H1 (cell line): ENCODE measurements at regions not wholly inside any gene's neighbourhood (a gene's known extent, or its start where the extent isn't known, plus 50 kb on each side); places are given as distances from the start of the nearest gene placed in this dataset.

Experiments
- CTCF ChIA-PET: fragments of 300-600 bp; sonication (Branson Sonifier 250); formaldehyde crosslinking; loops from one replicate; lab custom pipeline; 2021; ENCODE audit not compliant: partially characterized antibody; lab: Charles Lee
- POLR2A ChIA-PET: fragments of 300-600 bp; sonication (Branson Sonifier 250); formaldehyde crosslinking; loops from one replicate; lab custom pipeline; 2021; ENCODE audit warnings: inconsistent platforms; ENCODE audit not compliant: partially characterized antibody; lab: Charles Lee
- DNase-seq, 2 experiments: peaks; one replicate each; pipeline versions ENCODE4 v3.0.0 to v3.0.0-alpha.2; 2010 to 2022; ENCODE audit warnings: low spot score in 2 of 2, low read depth in 1 of 2, mixed read lengths in 1 of 2
- FAIRE-seq: peaks from 2 replicates; lab custom pipeline; 2011; peaks lifted over from hg19 to GRCh38; lab: Jason Lieb, UNC
- H2AFZ ChIP-seq: 2 replicates; pipeline ENCODE4 v1.8.1; 2012; ENCODE audit warnings: low read length, inconsistent platforms
- H2AK5ac ChIP-seq: 2 replicates; pipeline ENCODE4 v1.6.1; 2013; ENCODE audit warnings: low read depth, low read length
- H2BK120ac ChIP-seq: replicated peaks from 2 replicates; pipeline ENCODE3; 2013; ENCODE audit warnings: low read depth, low read length, inconsistent platforms
- H2BK12ac ChIP-seq: 2 replicates; pipeline ENCODE4 v1.6.1; 2013; ENCODE audit warnings: low read depth, low read length
- H2BK15ac ChIP-seq: 2 replicates; pipeline ENCODE4 v1.6.1; 2013; ENCODE audit warnings: low read length
- H2BK20ac ChIP-seq: 2 replicates; pipeline ENCODE4 v1.6.1; 2013; ENCODE audit warnings: low read length
- H2BK5ac ChIP-seq: 2 replicates; pipeline ENCODE4 v1.6.1; 2013; ENCODE audit warnings: low read depth, low read length
- H3K14ac ChIP-seq: 2 replicates; pipeline ENCODE4 v1.6.1; 2013; ENCODE audit warnings: inconsistent platforms; ENCODE audit not compliant: insufficient read length
- H3K18ac ChIP-seq: 2 replicates; pipeline ENCODE4 v1.6.1; 2013; ENCODE audit warnings: low read length; ENCODE audit errors: extremely low read depth
- H3K23ac ChIP-seq: 2 replicates; pipeline ENCODE4 v1.6.1; 2013; ENCODE audit warnings: inconsistent platforms; ENCODE audit not compliant: insufficient read length
- H3K23me2 ChIP-seq: 2 replicates; pipeline ENCODE4 v1.6.1; 2013; ENCODE audit warnings: low read depth, low read length
- H3K27ac ChIP-seq: 2 replicates; pipeline ENCODE4 v1.6.1; 2011; ENCODE audit warnings: low read depth, low read length, inconsistent platforms
- H3K27me3 ChIP-seq, 4 experiments: replicated peaks in 1 of 4; 1 replicate in 1 of 4; 2 replicates in 3 of 4; pipeline versions ENCODE4 v1.6.1 to v1.8.1; 2011 to 2013; ENCODE audit warnings: low read length in 3 of 4, mild to moderate bottlenecking in 3 of 4, inconsistent platforms in 2 of 4, mixed read lengths in 2 of 4, moderate library complexity in 1 of 4; ENCODE audit not compliant: control insufficient read depth in 3 of 4, insufficient read depth in 3 of 4; ENCODE audit errors: extremely low read depth in 1 of 4
- H3K36me3 ChIP-seq, 4 experiments: 2 replicates each; pipeline versions ENCODE4 v1.6.1 to v1.8.1; 2011 to 2013; ENCODE audit warnings: mild to moderate bottlenecking in 4 of 4, low read length in 3 of 4, moderate library complexity in 2 of 4, control low read depth in 1 of 4, inconsistent platforms in 1 of 4; ENCODE audit not compliant: insufficient read depth in 4 of 4, control insufficient read depth in 2 of 4
- H3K4ac ChIP-seq: replicated peaks from 2 replicates; pipeline ENCODE3; 2013; ENCODE audit warnings: low read length, low read depth, mixed read lengths, inconsistent platforms; ENCODE audit not compliant: insufficient read length
- H3K4me1 ChIP-seq, 4 experiments: replicated peaks in 1 of 4; 1 replicate in 1 of 4; 2 replicates in 3 of 4; pipeline versions ENCODE4 v1.6.1 to v1.8.1; 2011 to 2013; ENCODE audit warnings: low read length in 3 of 4, inconsistent platforms in 2 of 4, mixed read lengths in 1 of 4; ENCODE audit not compliant: insufficient read depth in 4 of 4, control insufficient read depth in 3 of 4
- H3K4me2 ChIP-seq, 2 experiments: 2 replicates each; pipeline versions ENCODE4 v1.6.1 to v1.8.1; 2011 to 2013; ENCODE audit warnings: low read depth in 2 of 2, low read length in 2 of 2, control low read depth in 1 of 2, inconsistent platforms in 1 of 2, mild to moderate bottlenecking in 1 of 2; ENCODE audit not compliant: insufficient read depth in 1 of 2
- H3K4me3 ChIP-seq, 4 experiments: fragments of 200-600, 300-600 bp in 1 of 4; sonication (generic), shearing (Covaris generic), sonication (Bioruptor Twin) in 1 of 4; 2 replicates each; pipeline versions ENCODE4 v1.5.1 to v1.8.1; 2011 to 2016; ENCODE audit warnings: low read length in 4 of 4, low read depth in 3 of 4, control low read depth in 2 of 4, inconsistent platforms in 2 of 4, mild to moderate bottlenecking in 2 of 4, mixed read lengths in 1 of 4, moderate library complexity in 1 of 4; ENCODE audit not compliant: insufficient read depth in 2 of 4; ENCODE audit errors: extremely low read depth in 1 of 4
- H3K56ac ChIP-seq: replicated peaks from 2 replicates; pipeline ENCODE3; 2013; ENCODE audit warnings: low read depth, mild to moderate bottlenecking, mixed read lengths, low read length, inconsistent platforms; ENCODE audit not compliant: insufficient read length
- H3K79me1 ChIP-seq: 2 replicates; pipeline ENCODE4 v1.6.1; 2013; ENCODE audit warnings: low read depth, low read length, control low read depth
- H3K79me2 ChIP-seq, 2 experiments: 2 replicates each; pipeline versions ENCODE4 v1.6.1 to v1.8.1; 2012 to 2013; ENCODE audit warnings: low read length in 2 of 2, mild to moderate bottlenecking in 2 of 2, inconsistent platforms in 1 of 2; ENCODE audit not compliant: insufficient read depth in 2 of 2, control insufficient read depth in 1 of 2
- H3K9ac ChIP-seq, 4 experiments: replicated peaks in 1 of 4; 1 replicate in 1 of 4; 2 replicates in 3 of 4; pipeline versions ENCODE4 v1.6.1 to v1.8.1; 2011 to 2013; ENCODE audit warnings: low read depth in 3 of 4, low read length in 3 of 4, control low read depth in 2 of 4, mild to moderate bottlenecking in 2 of 4, moderate library complexity in 2 of 4, inconsistent platforms in 1 of 4; ENCODE audit errors: extremely low read depth in 1 of 4
- H3K9me3 ChIP-seq, 2 experiments: 2 replicates each; pipeline versions ENCODE4 v1.6.1 to v1.8.1; 2012 to 2013; ENCODE audit warnings: mild to moderate bottlenecking in 2 of 2, moderate library complexity in 2 of 2, control low read depth in 1 of 2, inconsistent platforms in 1 of 2, low read depth in 1 of 2, low read length in 1 of 2, mixed read lengths in 1 of 2; ENCODE audit not compliant: insufficient read depth in 2 of 2
- H4K20me1 ChIP-seq, 2 experiments: replicated peaks in 1 of 2; 2 replicates each; pipeline versions ENCODE3 to v1.8.1; 2011 to 2013; ENCODE audit warnings: inconsistent platforms in 2 of 2, low read length in 2 of 2, mild to moderate bottlenecking in 1 of 2; ENCODE audit not compliant: insufficient read depth in 2 of 2, control insufficient read depth in 1 of 2
- H4K5ac ChIP-seq: 2 replicates; pipeline ENCODE4 v1.6.1; 2013; ENCODE audit warnings: low read length, low read depth, mixed read lengths, inconsistent platforms; ENCODE audit not compliant: insufficient read length
- H4K8ac ChIP-seq: 2 replicates; pipeline ENCODE4 v1.8.0; 2013; ENCODE audit warnings: mild to moderate bottlenecking, moderate library complexity, low read length, inconsistent platforms; ENCODE audit not compliant: insufficient read depth; ENCODE audit errors: extremely low read depth
- H4K91ac ChIP-seq: replicated peaks from 2 replicates; pipeline ENCODE3; 2013; ENCODE audit warnings: low read length, mixed read lengths, inconsistent platforms; ENCODE audit not compliant: insufficient read length
- BRCA1 ChIP-seq: IDR thresholded peaks from 2 replicates; pipeline ENCODE4 v1.6.1; 2012; ENCODE audit warnings: low read depth, low read length, improper control_type of control experiment
- HDAC6 ChIP-seq: IDR thresholded peaks from one replicate; pipeline ENCODE4 v1.7.1; 2012; ENCODE audit warnings: low read depth, mild to moderate bottlenecking, inconsistent platforms, low read length, moderate library complexity
- KDM1A ChIP-seq: fragments of 200-600, 300-600 bp; sonication (generic); IDR thresholded peaks from 2 replicates; pipeline ENCODE4 v1.7.1; 2016; ENCODE audit warnings: mild to moderate bottlenecking, low read length, borderline replicate concordance
- POU5F1 ChIP-seq: IDR thresholded peaks from 2 replicates; pipeline ENCODE4 v1.6.1; 2011; ENCODE audit warnings: low read depth, mild to moderate bottlenecking, low read length, moderate library complexity
- RBBP5 ChIP-seq: IDR thresholded peaks from 2 replicates; pipeline ENCODE4 v1.7.1; 2012; ENCODE audit warnings: low read depth, mild to moderate bottlenecking, inconsistent platforms, low read length, moderate library complexity, borderline replicate concordance
- SUZ12 ChIP-seq: fragments of 200-600 bp; sonication (generic); IDR thresholded peaks from 2 replicates; pipeline ENCODE4 v1.6.1; 2012; ENCODE audit warnings: mild to moderate bottlenecking, inconsistent platforms, low read length, moderate library complexity, mixed read lengths
- TAF1 ChIP-seq: IDR thresholded peaks from 2 replicates; pipeline ENCODE4 v1.6.1; 2011; ENCODE audit warnings: mild to moderate bottlenecking, low read depth, low read length
- TEAD4 ChIP-seq: IDR thresholded peaks from 2 replicates; pipeline ENCODE4 v1.6.1; 2012; ENCODE audit warnings: low read depth, low read length, inconsistent platforms, mixed read lengths
- WGBS, 2 experiments: shearing (Covaris generic) in 1 of 2; methylation state at CpG; one replicate each; pipeline versions ENCODE4 v1.1.6 to v1.1.7; 2013 to 2015; ENCODE audit warnings: low lambda C conversion rate in 2 of 2, mixed read lengths in 2 of 2, inconsistent platforms in 1 of 2, low coverage in 1 of 2, missing lambda C conversion rate in 1 of 2; ENCODE audit not compliant: insufficient replicate concordance in 2 of 2, insufficient coverage in 1 of 2, insufficient read length in 1 of 2; ENCODE audit errors: extremely low coverage in 1 of 2, missing lambda C conversion rate in 1 of 2; 5-methylcytosine and 5-hydroxymethylcytosine counted together
- TF ChIP-seq, protein P1 (sequence below): IDR thresholded peaks from 2 replicates; pipeline ENCODE4 v1.6.1; 2011; ENCODE audit warnings: low read length, improper control_type of control experiment
- TF ChIP-seq, protein P2 (sequence below): IDR thresholded peaks from 2 replicates; pipeline ENCODE4 v1.6.1; 2012; ENCODE audit warnings: inconsistent platforms

DNA sequence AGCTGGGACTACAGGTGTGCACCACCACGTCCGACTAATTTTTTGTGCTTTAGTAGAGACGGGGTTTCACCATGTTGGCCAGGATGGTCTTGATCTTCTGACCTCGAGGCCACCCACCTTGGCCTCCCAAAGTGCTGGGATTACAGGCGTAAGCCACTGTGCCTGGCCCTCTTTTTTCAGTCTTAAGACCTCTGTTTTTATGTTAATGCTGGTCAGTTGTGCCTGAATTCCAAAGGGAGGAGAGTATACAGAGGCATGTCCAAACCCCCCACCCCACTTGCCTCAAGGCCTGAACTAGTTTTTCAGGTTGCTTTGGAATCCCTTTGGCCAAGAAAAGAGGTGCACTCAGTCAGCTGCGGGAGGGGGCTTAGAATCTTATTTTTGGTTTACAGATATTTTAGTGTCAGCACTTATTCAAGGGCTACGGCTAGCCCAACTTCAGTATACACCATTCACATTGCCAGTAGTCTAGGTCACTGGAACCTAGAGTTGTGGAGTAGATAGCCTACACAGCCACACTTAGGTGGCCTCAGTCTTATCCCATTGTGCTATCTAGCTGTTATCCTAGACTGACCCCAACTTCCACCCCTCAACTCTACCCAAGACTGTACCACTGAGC lies 128.0 kb upstream of the TPM1 start:
- CTCF ChIA-PET, result interaction anchor here (1.3 to 3.0 kb wide), 2 partner anchors 13 to 53 kb away, joined by 3 to 12 read pairs; no protein-coding TSS in a partner anchor
- 84% methylated on average over 7 of the region's 7 CpGs; no CpG with 5 or more reads in 1 of the 2 experiments for WGBS, 2 experiments
- H3K18ac ChIP-seq, result peak overlapping the region; percentile 39; the same call in 1 of the 2 replicates
- peak overlapping the region; percentile 25 to 40; a peak in 2 of 4 replicates for H3K4me2 ChIP-seq
- H2AK5ac ChIP-seq, result peak overlapping the region; percentile 96
- H2BK15ac ChIP-seq, result no peak overlapping the region
- H3K4me1 ChIP-seq, result peaks cover 7 to 14% (median 11%) of the 10 kb centered on the region in 4 experiments
- DNase-seq (no peak), FAIRE-seq (peak; percentile 58)
- H3K14ac ChIP-seq, result no peak overlapping the region
- H4K5ac ChIP-seq, result peak overlapping the region; percentile 88
- no peak overlapping the region for H4K8ac ChIP-seq
- H3K23ac ChIP-seq, result no peak overlapping the region
- no peaks in the 10 kb centered on the region for H4K20me1 ChIP-seq
- H3K79me2 ChIP-seq, result no peaks in the 10 kb centered on the region
- H3K27ac ChIP-seq, result 0 out of 2 replicates have a peak overlapping the region, but pooled peaks have one; percentile 9
- H3K4me3 ChIP-seq, result peak overlapping the region in 2 of 4 experiments; percentile 5 to 13; a peak in 4 of 8 replicates
- POLR2A ChIA-PET, result interaction anchor here (0.6 to 4.5 kb wide), 6 partner anchors 12 to 133 kb away, joined by 3 to 26 read pairs (median 3); partner anchors contain the start of gene TPM1
- no peaks in the 10 kb centered on the region for H3K9me3 ChIP-seq
- H4K91ac ChIP-seq, result peak overlapping the region; percentile 92
- H2BK20ac ChIP-seq, result peak overlapping the region; percentile 88
- H3K9ac ChIP-seq, result no peak overlapping the region
- no peak overlapping the region for H3K56ac ChIP-seq
- H2BK5ac ChIP-seq, result peak overlapping the region; percentile 68; the same call in 1 of the 2 replicates
- H3K36me3 ChIP-seq, result no peaks in the 10 kb centered on the region
- no peak overlapping the region for H2AFZ ChIP-seq
- no peaks in the 10 kb centered on the region for H3K79me1 ChIP-seq
- H3K27me3 ChIP-seq, result no peaks in the 10 kb centered on the region
- peak overlapping the region; percentile 99 for H2BK120ac ChIP-seq
- peaks cover 3% of the 10 kb centered on the region; the same call in 1 of the 2 replicates for H3K23me2 ChIP-seq
- peak overlapping the region; percentile 18 for H2BK12ac ChIP-seq
- H3K4ac ChIP-seq, result peak overlapping the region; percentile 98
- TF ChIP-seq SUZ12, result no peak
- TF ChIP-seq HDAC6, result no peak
- peak; percentile 93; the same call in 1 of the 2 replicates for TF ChIP-seq RBBP5
- no peak for TF ChIP-seq KDM1A
- TF ChIP-seq, protein P1, sequence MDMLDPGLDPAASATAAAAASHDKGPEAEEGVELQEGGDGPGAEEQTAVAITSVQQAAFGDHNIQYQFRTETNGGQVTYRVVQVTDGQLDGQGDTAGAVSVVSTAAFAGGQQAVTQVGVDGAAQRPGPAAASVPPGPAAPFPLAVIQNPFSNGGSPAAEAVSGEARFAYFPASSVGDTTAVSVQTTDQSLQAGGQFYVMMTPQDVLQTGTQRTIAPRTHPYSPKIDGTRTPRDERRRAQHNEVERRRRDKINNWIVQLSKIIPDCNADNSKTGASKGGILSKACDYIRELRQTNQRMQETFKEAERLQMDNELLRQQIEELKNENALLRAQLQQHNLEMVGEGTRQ, result no peak
- TF ChIP-seq POU5F1, result no peak
- no peak for TF ChIP-seq BRCA1
- TF ChIP-seq, protein P2, sequence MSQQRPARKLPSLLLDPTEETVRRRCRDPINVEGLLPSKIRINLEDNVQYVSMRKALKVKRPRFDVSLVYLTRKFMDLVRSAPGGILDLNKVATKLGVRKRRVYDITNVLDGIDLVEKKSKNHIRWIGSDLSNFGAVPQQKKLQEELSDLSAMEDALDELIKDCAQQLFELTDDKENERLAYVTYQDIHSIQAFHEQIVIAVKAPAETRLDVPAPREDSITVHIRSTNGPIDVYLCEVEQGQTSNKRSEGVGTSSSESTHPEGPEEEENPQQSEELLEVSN, result no peak
- TF ChIP-seq TAF1, result peak; percentile 31; the same call in 1 of the 2 replicates
- peak; percentile 31; the same call in 1 of the 2 replicates for TF ChIP-seq TEAD4
